Neuron (in vitro differentiated cells): ENCODE measurements at regions not wholly inside any gene's neighbourhood (a gene's known extent, or its start where the extent isn't known, plus 50 kb on each side); places are given as distances from the start of the nearest gene placed in this dataset.
A peak's percentile ranks its signal among the peaks of the same experiment; 100 is the strongest.
"Not testable (repeated sequence)": the region's sequence is repeated elsewhere in the genome, so short reads cannot be mapped to it uniquely, and the experiment has no call there.

Experiments
- H2AFZ ChIP-seq: one replicate; pipeline ENCODE4 v1.6.1; 2013; ENCODE audit warnings: low read depth, mild to moderate bottlenecking, inconsistent platforms, low read length, moderate library complexity
- H3K27me3 ChIP-seq: one replicate; pipeline ENCODE4 v1.6.1; 2013; ENCODE audit warnings: low read length; ENCODE audit not compliant: insufficient read depth
- H3K36me3 ChIP-seq: one replicate; pipeline ENCODE4 v1.6.1; 2013; ENCODE audit warnings: low read length; ENCODE audit not compliant: insufficient read depth
- H3K4me1 ChIP-seq: one replicate; pipeline ENCODE4 v1.6.1; 2013; ENCODE audit warnings: low read length; ENCODE audit not compliant: insufficient read depth
- H3K4me3 ChIP-seq: 2 replicates; pipeline ENCODE4 v1.5.1; 2013; ENCODE audit warnings: mild to moderate bottlenecking, low read length, moderate library complexity
- H3K9me3 ChIP-seq: one replicate; pipeline ENCODE4 v1.6.1; 2013; ENCODE audit warnings: low read length

DNA sequence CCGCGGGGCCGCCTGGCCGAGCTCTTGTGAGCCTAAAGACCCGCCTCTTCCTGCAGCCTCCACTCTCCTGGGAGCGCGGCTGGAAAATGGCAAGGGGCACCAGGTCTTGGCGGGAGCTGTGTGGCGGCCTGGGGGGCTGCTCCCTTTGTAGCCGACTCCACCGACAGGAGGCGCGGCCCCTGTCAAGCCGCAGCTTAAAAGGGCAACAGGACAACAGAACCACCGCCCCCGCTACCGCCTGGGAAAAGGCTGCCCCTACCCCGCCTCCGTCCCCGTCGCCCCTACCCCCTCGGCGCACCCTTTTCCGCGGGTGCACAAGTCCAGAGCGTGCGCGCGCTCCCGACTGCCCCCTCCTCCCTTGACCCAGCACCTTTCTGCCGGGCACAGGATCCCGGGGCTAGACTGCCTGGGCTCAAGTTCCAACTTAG lies 60.3 kb downstream of the GOLGA8K start:
- H3K9me3 ChIP-seq, H3K27me3 ChIP-seq, H3K4me1 ChIP-seq, H3K4me3 ChIP-seq, H3K36me3 ChIP-seq, H2AFZ ChIP-seq: not testable (repeated sequence)

DNA sequence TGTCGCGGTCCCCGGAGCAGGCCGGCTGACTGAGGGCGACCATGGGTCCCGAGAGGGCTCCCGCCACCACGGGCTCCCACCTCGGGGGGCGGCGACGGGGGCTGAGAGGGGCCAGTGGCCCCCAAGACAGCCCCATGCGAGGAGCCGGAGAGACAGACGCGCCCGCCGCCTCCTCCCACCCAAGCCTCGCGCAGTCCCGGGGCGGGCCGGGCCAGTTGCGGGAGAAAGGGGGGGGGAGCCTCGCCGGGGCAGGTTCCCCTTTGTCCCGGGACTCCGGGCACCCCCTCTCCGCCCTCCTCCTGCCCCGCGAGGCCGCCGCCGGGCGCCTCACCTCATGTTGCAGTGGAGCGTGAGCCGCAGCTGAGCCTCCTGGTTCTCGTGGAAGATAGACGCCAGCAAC lies 60.8 kb downstream of the GOLGA8K start:
- H3K9me3 ChIP-seq, H3K27me3 ChIP-seq, H3K4me1 ChIP-seq, H2AFZ ChIP-seq, H3K36me3 ChIP-seq: not testable (repeated sequence)
- peak overlapping the region; percentile 37 for H3K4me3 ChIP-seq

DNA sequence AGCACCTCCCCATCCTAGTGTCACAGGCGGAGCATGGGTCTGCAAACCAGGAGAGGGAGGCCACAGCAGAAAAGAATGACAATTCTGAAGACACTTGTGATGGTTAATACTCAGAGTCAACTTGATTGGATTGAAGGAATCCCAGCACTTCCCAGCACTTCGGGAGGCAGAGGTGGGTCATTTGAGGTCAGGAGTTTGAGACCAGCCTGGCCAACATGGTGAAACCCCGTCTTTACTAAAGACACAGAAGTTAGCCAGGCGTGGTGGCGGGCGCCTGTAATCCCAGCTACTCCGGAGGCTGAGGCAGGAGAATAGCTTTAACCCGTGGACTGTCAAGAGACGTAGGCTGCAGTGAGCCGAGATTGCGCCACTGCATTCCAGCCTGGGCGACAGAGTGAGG lies 61.6 kb downstream of the GOLGA8K start:
- H3K36me3 ChIP-seq, H2AFZ ChIP-seq, H3K27me3 ChIP-seq, H3K4me1 ChIP-seq, H3K9me3 ChIP-seq: not testable (repeated sequence)
- H3K4me3 ChIP-seq = peak overlapping the region; percentile 43

DNA sequence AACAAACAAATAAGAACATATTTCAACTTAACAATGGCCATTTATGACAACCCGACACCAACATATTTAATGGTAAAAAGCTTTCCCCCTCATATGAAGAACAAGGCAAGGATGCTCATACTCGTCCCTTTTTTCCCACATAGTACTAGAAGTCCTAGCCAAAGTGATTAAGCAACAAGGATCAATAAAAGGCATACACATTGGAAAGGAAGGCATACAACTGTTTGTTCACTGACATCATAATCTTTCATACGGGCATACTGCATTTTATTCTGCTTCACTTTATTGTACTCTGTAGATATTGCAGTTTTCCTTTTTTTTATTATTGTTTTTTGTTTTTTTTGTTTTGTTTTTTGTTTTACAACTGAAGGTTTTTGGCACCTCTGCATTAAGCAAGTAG lies 66.3 kb downstream of the GOLGA8K start:
- H3K9me3 ChIP-seq, H3K27me3 ChIP-seq, H2AFZ ChIP-seq, H3K4me1 ChIP-seq, H3K4me3 ChIP-seq, H3K36me3 ChIP-seq: not testable (repeated sequence)

DNA sequence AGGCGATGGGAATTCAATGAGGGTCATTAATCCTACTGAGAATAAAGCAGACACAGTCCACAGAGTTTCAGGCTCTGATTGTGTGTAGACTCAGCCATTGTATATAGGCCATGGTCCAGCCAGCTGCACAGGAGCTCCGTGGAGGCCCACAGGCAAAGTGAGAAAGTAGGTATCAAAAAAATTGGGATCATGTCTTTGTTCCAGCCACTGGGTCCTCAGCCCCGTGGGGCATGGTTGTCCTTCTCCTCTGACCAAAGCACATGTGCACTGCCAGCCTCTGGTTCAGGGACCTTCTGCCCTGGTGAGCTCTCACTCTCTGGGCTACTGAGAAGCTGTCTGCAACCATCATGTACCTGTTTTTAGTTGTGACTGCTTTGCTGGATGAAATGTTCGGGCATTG lies 79.7 kb downstream of the GOLGA8K start:
- not testable (repeated sequence) for H3K9me3 ChIP-seq, H3K4me1 ChIP-seq, H3K4me3 ChIP-seq, H3K27me3 ChIP-seq, H2AFZ ChIP-seq, H3K36me3 ChIP-seq

DNA sequence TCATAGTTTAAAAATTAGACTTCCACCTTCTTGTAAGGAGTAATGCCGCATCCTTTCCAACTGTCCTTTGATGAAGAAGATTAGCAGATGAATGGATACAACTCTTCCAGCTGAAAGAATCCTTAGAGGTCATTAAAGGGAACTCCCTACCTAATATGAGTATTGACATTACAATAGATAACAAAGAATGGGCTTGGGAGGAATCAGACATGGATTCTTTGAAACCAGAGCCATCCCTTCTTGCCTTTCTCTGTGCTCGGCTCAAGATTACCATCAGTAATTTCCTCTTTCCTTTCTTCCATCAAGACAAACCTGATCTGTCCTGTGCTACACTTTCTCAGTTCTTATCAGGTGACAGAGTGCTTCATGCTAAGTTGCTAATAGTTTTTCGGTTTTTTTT lies 83.8 kb downstream of the GOLGA8K start:
- not testable (repeated sequence) for H3K36me3 ChIP-seq, H3K4me3 ChIP-seq, H2AFZ ChIP-seq, H3K4me1 ChIP-seq, H3K27me3 ChIP-seq, H3K9me3 ChIP-seq

DNA sequence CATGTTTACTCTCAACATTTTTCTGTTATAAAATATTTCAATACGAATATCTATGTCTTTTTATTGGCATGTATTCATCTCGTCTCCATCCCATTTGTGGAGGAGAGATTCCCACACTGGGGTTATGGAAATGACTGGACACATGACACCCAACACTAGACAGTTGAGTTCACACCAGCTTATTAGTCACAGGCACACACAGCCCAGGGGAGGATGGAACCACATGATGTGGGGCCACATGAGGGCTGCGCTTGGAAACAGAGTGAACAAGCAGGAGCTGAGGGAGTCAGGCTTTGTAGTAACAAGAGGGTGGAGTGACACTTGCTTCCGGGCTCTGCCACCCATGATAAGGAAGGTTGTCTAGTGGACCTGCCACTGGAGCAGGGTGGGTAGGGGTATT lies 86.6 kb downstream of the GOLGA8K start:
- not testable (repeated sequence) for H2AFZ ChIP-seq, H3K36me3 ChIP-seq, H3K4me1 ChIP-seq, H3K9me3 ChIP-seq, H3K27me3 ChIP-seq, H3K4me3 ChIP-seq

DNA sequence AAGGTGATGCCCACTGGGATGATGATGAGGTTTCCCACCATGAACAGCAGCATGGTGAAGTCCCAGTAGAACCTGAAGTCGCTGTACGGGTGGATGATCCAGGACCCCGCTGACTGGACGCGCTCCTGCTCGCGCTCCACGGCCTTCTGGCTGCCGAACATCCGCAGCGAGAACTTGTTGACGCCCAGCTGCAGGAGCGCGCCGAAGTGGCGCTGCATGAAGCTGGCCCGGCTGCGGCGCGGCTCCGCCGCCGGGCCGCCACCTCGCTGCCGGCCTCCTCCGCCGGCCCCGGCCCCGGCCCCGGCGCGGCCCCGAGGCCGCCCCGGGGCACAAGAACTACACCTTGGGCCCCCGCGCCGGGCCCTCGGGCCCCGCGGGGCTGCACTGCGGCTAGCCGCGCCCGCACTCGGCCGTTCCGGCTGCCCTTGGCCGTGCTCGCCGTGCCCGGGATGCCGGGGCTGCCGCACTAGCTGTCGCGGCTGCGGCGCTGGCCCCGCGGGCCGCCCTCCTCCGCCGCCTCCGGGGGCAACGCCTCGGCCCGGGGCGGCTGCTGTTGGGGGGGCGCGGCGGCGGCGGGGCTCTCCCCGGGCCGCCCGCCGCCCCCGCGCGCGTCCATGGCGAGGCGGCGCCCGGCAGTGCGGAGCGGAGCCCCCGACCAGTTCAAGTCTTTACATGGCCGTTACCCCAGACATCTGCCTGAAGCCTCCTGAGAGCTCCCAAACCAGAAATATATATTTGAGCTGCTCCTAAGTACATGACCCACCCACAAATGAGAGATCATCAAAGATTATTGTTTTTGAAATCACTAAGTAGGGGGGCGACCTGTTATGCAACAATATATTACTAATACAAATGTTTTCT lies 87.8 kb downstream of the GOLGA8K start:
- not testable (repeated sequence) for H3K36me3 ChIP-seq, H3K9me3 ChIP-seq, H2AFZ ChIP-seq, H3K4me3 ChIP-seq, H3K27me3 ChIP-seq, H3K4me1 ChIP-seq

DNA sequence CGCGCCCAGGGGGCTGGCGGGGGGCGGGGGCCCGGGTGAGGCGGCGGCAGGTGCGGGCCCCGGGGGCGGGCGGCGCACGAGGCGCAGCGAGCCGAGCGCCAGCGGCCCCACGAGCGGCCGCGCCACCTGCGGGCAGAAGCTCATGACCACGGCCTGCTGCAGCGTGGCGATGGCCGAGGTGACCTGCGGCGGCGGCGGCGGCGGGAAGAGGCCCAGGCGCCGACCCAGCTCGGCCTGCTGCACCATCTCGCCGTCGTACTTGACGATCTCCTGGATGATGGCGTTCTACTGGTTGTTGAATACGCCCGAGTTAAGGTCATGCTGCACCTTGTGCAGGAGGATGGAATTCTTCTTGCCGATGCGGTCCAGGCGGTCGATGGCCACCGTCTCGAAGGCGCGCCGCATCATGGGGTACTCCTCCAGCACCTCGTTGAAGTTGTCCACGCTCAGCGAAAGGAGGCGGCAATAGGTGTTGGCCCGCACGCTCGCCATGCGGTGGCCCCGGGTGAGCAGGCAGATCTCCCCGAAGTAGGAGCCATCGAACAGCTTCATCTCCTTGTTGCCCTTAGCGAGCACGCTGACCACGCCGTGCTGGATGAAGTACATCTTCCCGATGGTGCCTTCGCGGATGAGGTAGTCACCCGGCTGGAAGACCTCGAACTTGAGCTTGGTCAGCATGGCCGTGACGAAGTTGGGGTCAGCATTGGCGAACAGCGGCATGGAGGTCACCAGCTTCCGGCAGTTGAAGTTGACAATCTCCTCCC lies 89.5 kb downstream of the GOLGA8K start:
- H3K4me3 ChIP-seq, H3K9me3 ChIP-seq, H3K27me3 ChIP-seq, H3K4me1 ChIP-seq, H3K36me3 ChIP-seq, H2AFZ ChIP-seq: not testable (repeated sequence)

DNA sequence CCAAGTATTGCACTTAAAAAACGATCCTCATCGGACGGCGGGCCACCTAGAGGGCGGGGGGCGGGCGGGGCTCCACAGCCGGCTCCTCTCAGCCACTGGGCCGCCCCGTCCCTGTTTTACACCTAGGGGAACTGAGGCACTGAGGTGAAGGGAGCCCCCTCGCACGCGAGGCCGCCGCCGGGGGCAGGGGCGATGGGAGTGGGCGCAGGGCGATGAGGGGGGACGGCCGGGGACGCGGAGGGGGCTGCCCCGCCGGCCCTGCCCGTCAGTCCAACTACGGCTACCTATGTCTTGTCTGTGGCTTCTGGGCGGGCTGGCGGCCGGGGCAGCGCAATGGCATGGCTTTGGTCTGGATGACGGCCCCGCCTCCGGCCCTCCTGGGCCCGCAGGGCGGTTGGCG lies 90.4 kb downstream of the GOLGA8K start:
- not testable (repeated sequence) for H3K36me3 ChIP-seq, H3K27me3 ChIP-seq, H3K4me3 ChIP-seq, H3K9me3 ChIP-seq, H3K4me1 ChIP-seq, H2AFZ ChIP-seq

DNA sequence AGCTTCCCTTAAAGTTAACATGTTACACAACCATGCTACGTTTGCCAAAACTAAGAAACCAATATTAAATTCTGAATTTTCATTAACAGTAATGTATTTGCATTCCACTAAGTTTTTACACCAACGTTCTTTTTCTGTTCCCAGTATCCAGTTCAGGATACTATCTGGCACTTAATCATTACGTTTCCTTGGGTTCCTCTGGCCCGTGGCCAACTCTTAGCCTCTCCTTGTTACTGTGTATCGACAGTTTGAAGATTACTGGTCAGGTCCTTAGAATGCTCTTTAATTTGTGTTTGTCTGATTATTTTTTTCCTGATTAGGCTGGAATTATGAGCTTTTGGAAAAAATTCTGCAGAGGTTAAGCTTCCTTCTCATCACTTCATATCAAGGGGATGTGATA lies 95.5 kb downstream of the GOLGA8K start:
- not testable (repeated sequence) for H3K27me3 ChIP-seq, H3K9me3 ChIP-seq, H3K4me3 ChIP-seq, H3K36me3 ChIP-seq, H2AFZ ChIP-seq, H3K4me1 ChIP-seq

DNA sequence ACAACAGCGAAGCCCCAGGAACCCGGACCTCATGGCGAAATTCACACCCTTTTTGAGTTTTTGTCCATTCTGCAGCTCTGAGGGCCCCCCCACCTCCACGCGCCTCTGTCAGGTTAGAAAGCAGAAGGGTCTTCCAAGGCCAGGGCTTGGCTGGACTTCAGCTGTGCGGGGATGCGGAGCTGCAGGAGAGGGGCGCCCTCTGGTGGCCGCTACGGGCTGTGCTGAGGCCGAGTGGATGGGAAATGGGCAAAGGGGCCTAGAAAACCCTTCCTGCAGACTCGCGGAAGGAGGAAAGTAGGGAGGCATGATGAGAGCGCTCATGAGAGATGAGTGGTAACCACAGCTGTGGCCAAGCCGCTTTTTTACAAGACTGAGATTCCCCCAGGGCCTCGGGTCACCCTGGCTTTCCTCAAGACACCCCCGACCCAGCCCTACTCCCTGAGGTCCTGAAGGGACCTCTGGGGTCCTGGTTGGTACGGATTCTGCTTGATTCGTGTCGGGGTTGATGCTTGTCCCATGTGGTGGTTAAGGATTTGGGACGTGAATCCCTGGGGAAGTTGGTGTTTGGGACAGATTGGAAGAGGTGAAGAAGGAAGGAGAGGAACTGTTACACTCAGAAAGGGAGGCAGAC lies 126.8 kb downstream of the GOLGA8K start:
- H2AFZ ChIP-seq, H3K4me3 ChIP-seq, H3K9me3 ChIP-seq, H3K36me3 ChIP-seq, H3K27me3 ChIP-seq, H3K4me1 ChIP-seq: not testable (repeated sequence)

DNA sequence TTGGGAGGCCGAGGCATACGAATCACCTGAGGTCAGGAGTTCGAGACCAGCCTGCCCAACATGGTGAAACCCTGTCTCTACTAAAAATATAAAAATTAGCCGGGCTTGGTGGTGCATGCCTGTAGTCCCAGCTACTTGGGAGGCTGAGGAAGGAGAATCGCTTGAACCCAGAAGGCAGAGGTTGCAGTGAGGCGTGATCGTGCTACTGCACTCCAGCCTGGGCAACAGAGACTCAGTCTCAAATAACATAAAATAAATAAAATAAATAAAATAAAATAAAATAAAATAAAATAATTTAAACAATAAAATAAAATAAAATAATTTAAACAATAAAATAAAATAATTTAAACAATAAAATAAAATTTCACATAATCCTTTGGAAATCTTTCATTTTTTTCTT lies 149.1 kb downstream of the GOLGA8K start:
- H3K4me1 ChIP-seq, H3K9me3 ChIP-seq, H3K4me3 ChIP-seq, H3K36me3 ChIP-seq, H3K27me3 ChIP-seq, H2AFZ ChIP-seq: not testable (repeated sequence)
